Testis (tissue), 2 donors: ENCODE measurements at regions not wholly inside any gene's neighbourhood (a gene's known extent, or its start where the extent isn't known, plus 50 kb on each side); places are given as distances from the start of the nearest gene placed in this dataset.
A peak's percentile ranks its signal among the peaks of the same experiment; 100 is the strongest.

Source experiments
- DNase-seq: peaks from one replicate; pipeline ENCODE4 v3.0.0-alpha.2; 2019
- H3K27ac ChIP-seq, 2 donors: fragments of 200-600 bp; sonication (generic); one replicate each; pipeline ENCODE4 v1.5.1; 2019
- H3K27me3 ChIP-seq: fragments of 200-600 bp; sonication (generic); one replicate; pipeline ENCODE4 v1.5.1; 2019
- H3K36me3 ChIP-seq: fragments of 200-600 bp; sonication (generic); one replicate; pipeline ENCODE4 v1.5.1; 2017; ENCODE audit warnings: low read depth; ENCODE audit errors: missing control alignments
- H3K4me1 ChIP-seq: fragments of 200-600 bp; sonication (generic); one replicate; pipeline ENCODE4 v1.5.1; 2019
- H3K4me3 ChIP-seq, 2 donors: fragments of 200-600 bp; sonication (generic); one replicate each; pipeline ENCODE4 v1.5.1; 2017 to 2019
- H3K9me3 ChIP-seq: fragments of 200-600 bp; sonication (generic); one replicate; pipeline ENCODE4 v1.5.1; 2017
- POLR2A ChIP-seq: fragments of 450-650 bp; IDR thresholded peaks from one replicate; pipeline ENCODE4 v1.6.1; 2017; ENCODE audit warnings: antibody characterized with exemption, mild to moderate bottlenecking, moderate library complexity
- WGBS, 2 donors: methylation state at CpG; one replicate each; pipeline ENCODE4 v1.1.5; 2018; 5-methylcytosine and 5-hydroxymethylcytosine counted together
- intact Hi-C: fragments of 100-400 bp; cut with DNase I; formaldehyde crosslinking; loops from one replicate; pipeline ENCODE4 v1.15.1; 2023; ENCODE audit warnings: low total_unique reads
- TF ChIP-seq, protein P1 (sequence below), 3 experiments: fragments of 450-650 bp in 2 of 3; fragments of 200-600 bp in 1 of 3; sonication (generic) in 1 of 3; IDR thresholded peaks; one replicate each; pipeline ENCODE4 v1.5.1; 2016 to 2019; ENCODE audit warnings: antibody characterized with exemption in 3 of 3, mild to moderate bottlenecking in 2 of 3, moderate library complexity in 1 of 3

DNA sequence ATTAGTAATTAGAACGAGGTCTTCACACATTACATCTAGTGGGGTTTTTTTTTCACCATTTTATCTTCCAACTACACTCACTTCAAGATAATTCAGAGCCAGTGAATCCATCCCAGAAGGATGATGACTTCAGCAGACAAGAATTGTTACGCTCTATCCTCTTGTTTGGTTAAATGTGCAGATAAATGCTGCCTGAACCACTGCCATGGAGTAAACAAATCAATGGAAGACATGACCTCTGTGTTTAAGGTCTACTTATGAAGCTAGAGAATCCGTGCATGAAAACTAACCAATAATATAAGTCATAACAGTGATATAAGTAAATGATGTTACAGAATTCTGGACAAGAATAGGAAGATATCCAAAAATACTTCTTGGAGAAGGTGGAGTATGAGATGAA lies 602.6 kb downstream of the TLR4 start:
- no peak for DNase-seq
- intact Hi-C loops: no loop called here
- H3K4me3 ChIP-seq: no peak overlapping the region
- no peaks in the 10 kb centered on the region for H3K36me3 ChIP-seq
- no peak overlapping the region for H3K27ac ChIP-seq
- no peaks in the 10 kb centered on the region for H3K9me3 ChIP-seq
- H3K4me1 ChIP-seq: no peaks in the 10 kb centered on the region
- WGBS, 2 donors: 63 to 67% methylated on average over 3 of the region's 3 CpGs
- no peak for TF ChIP-seq POLR2A
- TF ChIP-seq, protein P1, sequence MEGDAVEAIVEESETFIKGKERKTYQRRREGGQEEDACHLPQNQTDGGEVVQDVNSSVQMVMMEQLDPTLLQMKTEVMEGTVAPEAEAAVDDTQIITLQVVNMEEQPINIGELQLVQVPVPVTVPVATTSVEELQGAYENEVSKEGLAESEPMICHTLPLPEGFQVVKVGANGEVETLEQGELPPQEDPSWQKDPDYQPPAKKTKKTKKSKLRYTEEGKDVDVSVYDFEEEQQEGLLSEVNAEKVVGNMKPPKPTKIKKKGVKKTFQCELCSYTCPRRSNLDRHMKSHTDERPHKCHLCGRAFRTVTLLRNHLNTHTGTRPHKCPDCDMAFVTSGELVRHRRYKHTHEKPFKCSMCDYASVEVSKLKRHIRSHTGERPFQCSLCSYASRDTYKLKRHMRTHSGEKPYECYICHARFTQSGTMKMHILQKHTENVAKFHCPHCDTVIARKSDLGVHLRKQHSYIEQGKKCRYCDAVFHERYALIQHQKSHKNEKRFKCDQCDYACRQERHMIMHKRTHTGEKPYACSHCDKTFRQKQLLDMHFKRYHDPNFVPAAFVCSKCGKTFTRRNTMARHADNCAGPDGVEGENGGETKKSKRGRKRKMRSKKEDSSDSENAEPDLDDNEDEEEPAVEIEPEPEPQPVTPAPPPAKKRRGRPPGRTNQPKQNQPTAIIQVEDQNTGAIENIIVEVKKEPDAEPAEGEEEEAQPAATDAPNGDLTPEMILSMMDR (IDR thresholded peaks at IDR 0.05): no peak
- H3K27me3 ChIP-seq: no peaks in the 10 kb centered on the region

DNA sequence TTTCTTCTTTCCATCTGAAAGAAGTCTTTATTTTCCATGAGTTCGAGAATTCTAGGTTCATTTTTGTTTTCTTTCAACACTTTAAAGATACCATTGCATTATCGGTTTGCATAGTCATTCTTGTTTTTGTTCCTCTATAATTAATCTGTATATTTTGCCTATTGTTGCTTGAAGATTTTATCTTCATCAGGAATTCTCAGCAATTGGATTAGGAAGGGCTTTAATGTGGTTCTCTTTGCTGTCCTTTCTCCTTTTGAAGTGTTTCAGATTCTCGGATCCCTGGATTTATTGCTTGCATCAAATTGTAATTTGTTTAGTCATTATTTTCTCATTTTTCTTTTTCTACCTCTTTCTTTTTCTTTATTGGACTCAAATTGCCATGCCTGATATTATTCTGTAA lies 609.8 kb downstream of the TLR4 start:
- Histone ChIP-seq H3K4me3 (no peak overlapping the region), H3K4me1 (no peaks in the 10 kb centered on the region), H3K36me3 (no peaks in the 10 kb centered on the region), H3K27me3 (no peaks in the 10 kb centered on the region), H3K27ac (no peak overlapping the region), H3K9me3 (no peaks in the 10 kb centered on the region)
- no peak for DNase-seq
- 86 to 91% methylated on average over 3 of the region's 3 CpGs for WGBS, 2 donors
- intact Hi-C loops: no loop called here
- TF ChIP-seq, protein P1 (IDR thresholded peaks at IDR 0.05): no peak

DNA sequence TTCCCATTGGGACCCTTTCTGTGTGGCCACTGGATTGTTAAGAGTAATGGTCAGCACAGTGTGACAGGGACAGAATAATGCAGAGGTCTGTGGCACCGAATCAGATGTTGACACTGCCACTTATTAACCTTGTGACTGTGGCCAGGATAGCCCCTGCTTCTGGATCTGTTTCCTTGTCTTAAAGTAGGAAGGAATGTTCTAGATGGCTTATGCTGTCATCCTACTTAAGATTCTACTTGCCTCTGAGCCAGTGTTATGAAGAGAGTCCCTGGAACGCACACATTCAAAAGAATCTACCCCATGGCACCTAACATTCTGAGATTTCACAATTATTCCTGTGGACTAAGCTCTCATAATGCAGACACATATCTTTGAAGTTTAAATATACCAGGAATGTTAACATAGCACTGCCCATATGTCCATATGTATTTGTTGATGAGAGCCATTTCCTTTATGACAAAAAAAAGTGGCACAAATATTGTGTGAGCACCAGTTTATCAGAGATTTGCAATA lies 612.7 kb downstream of the TLR4 start:
- intact Hi-C loops: no loop called here
- 94 to 97% methylated on average over 2 of the region's 2 CpGs for WGBS, 2 donors
- TF ChIP-seq, protein P1 (IDR thresholded peaks at IDR 0.05): no peak
- no peak for TF ChIP-seq POLR2A
- no peaks in the 10 kb centered on the region for H3K27me3 ChIP-seq
- no peaks in the 10 kb centered on the region for H3K36me3 ChIP-seq
- no peaks in the 10 kb centered on the region for H3K9me3 ChIP-seq
- no peak for DNase-seq
- no peak overlapping the region for H3K27ac ChIP-seq
- H3K4me1 ChIP-seq: no peaks in the 10 kb centered on the region
- H3K4me3 ChIP-seq: no peak overlapping the region

DNA sequence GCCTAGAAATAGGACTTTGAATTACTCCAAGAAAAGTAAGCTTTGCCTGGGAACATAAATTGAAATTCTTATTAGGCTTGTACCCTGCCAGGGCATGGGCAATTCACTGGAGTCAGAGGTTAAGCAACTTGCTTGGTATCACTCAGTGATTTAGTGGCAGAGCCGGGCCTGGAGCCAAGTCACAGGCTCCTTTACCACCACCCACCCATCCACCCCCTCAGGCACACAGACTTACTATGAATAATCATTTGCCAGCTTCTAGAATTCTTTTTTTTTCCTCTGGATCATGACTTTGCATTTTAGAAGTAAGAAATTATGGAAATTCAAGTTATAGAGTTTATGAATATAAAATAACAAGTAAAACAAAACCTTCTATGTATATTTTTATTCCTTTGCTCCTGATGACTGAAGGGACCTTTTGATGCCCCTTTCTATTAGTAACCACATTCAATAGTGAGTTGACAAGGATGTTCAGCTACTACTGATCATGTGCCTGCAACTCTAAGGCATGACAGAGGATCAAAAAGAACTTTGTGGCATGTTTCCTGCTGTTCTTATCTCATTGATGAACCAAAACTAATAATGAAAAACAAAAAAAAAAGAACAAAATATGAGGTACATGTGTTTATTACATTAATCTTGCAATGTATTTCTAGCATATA lies 614.7 kb downstream of the TLR4 start:
- no peaks in the 10 kb centered on the region for H3K9me3 ChIP-seq
- TF ChIP-seq, protein P1 (IDR thresholded peaks at IDR 0.05): no peak
- no peak for TF ChIP-seq POLR2A
- H3K36me3 ChIP-seq: no peaks in the 10 kb centered on the region
- DNase-seq: peak; percentile 18
- intact Hi-C loops: no loop called here
- H3K4me3 ChIP-seq: no peak overlapping the region
- no peaks in the 10 kb centered on the region for H3K27me3 ChIP-seq
- no peaks in the 10 kb centered on the region for H3K4me1 ChIP-seq
- no peak overlapping the region for H3K27ac ChIP-seq
- 27 to 46% methylated on average over 1 of the region's 1 CpG for WGBS, 2 donors

DNA sequence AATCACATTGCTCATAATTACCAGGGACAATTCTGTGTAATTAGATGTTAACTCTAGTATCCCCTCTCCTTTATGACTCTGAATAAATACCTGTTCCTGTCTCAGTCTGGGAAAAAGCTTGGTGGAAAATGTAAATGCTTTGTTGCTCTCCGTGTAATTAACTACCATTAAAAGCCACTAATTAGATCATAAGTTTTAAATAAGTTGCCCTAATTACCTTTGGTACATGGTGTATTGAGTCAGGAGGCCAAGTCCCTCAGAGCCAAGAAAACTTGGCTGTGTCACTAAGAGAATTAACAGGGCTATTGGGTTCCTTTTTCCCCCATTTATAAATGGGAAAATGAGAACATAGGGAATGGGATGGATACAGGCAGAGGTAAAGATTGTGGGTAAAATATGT lies 617.6 kb downstream of the TLR4 start:
- Histone ChIP-seq H3K27me3 (no peaks in the 10 kb centered on the region), H3K9me3 (no peaks in the 10 kb centered on the region), H3K36me3 (no peaks in the 10 kb centered on the region), H3K4me3 (no peak overlapping the region), H3K27ac (no peak overlapping the region), H3K4me1 (no peaks in the 10 kb centered on the region)
- DNase-seq: no peak
- WGBS, 2 donors: 53 to 56% methylated on average over 1 of the region's 1 CpG
- no peak for TF ChIP-seq POLR2A
- TF ChIP-seq, protein P1 (IDR thresholded peaks at IDR 0.05): no peak
- intact Hi-C loops: no loop called here
